ENCODE measurements at regions not wholly inside any gene's neighbourhood (a gene's known extent, or its start where the extent isn't known, plus 50 kb on each side); places are given as distances from the start of the nearest gene placed in this dataset.
A peak's percentile ranks its signal among the peaks of the same experiment; 100 is the strongest.
"Not testable (repeated sequence)": the region's sequence is repeated elsewhere in the genome, so short reads cannot be mapped to it uniquely, and the experiment has no call there.

- FAIRE-seq: no peak
Measured at GRCh38 chr14:80055667-80056496, 155.4 kb downstream of the DIO2 start.

- FAIRE-seq: no peak
Measured at GRCh38 chr14:80055226-80055625, 156.1 kb downstream of the DIO2 start.

GRCh38 chr14:80054020-80054419 is 157.3 kb downstream of the DIO2 start:
- peak; percentile 38 for FAIRE-seq

- FAIRE-seq: no peak
Measured at GRCh38 chr14:80049055-80049454, 162.2 kb downstream of the DIO2 start.

GRCh38 chr14:80047761-80048160 is 163.5 kb downstream of the DIO2 start:
- FAIRE-seq: no peak

- FAIRE-seq: no peak
Measured at GRCh38 chr14:80037349-80037748, 174.0 kb downstream of the DIO2 start.

- no peak for FAIRE-seq
Measured at GRCh38 chr14:80024417-80024816, 186.9 kb downstream of the DIO2 start.

- FAIRE-seq: not testable (repeated sequence)
Measured at GRCh38 chr14:80018476-80018875, 192.8 kb downstream of the DIO2 start.

- FAIRE-seq: no peak
Measured at GRCh38 chr14:80017795-80018194, 193.5 kb downstream of the DIO2 start.

- not testable (repeated sequence) for FAIRE-seq
Measured at GRCh38 chr14:80010245-80010644, 201.1 kb downstream of the DIO2 start.

- FAIRE-seq: no peak
Measured at GRCh38 chr14:80005561-80005960, 205.7 kb downstream of the DIO2 start.

- FAIRE-seq: no peak
Measured at GRCh38 chr14:80004871-80005270, 206.4 kb downstream of the DIO2 start.

- FAIRE-seq: no peak
Measured at GRCh38 chr14:80003138-80003537, 208.2 kb downstream of the DIO2 start.

- FAIRE-seq: no peak
Measured at GRCh38 chr14:79997509-79998208, 213.6 kb downstream of the DIO2 start.

GRCh38 chr14:79992407-79993198 is 218.7 kb downstream of the DIO2 start:
- no peak for FAIRE-seq

- no peak for FAIRE-seq
Measured at GRCh38 chr14:79991866-79992265, 219.4 kb downstream of the DIO2 start.

GRCh38 chr14:79989990-79990389 is 221.3 kb downstream of the DIO2 start:
- no peak for FAIRE-seq

GRCh38 chr14:79986251-79986650 is 225.1 kb downstream of the DIO2 start:
- FAIRE-seq: no peak

- no peak for FAIRE-seq
Measured at GRCh38 chr14:79972230-79972629, 239.1 kb downstream of the DIO2 start.

- no peak for FAIRE-seq
Measured at GRCh38 chr14:79971330-79971729, 240.0 kb downstream of the DIO2 start.

- no peak for FAIRE-seq
Measured at GRCh38 chr14:79967453-79967852, 243.9 kb downstream of the DIO2 start.

- no peak for FAIRE-seq
Measured at GRCh38 chr14:79967001-79967400, 244.3 kb downstream of the DIO2 start.

GRCh38 chr14:79965896-79966295 is 245.4 kb downstream of the DIO2 start:
- no peak for FAIRE-seq
